BJ (cell line): ENCODE measurements at regions not wholly inside any gene's neighbourhood (a gene's known extent, or its start where the extent isn't known, plus 50 kb on each side); places are given as distances from the start of the nearest gene placed in this dataset.

Experiments used
- CTCF ChIA-PET: fragments of 350-600 bp; formaldehyde crosslinking; extraction: SDS; loops from one replicate; lab custom pipeline; 2021; ENCODE audit warnings: antibody characterized with exemption, inconsistent platforms; lab: Yijun Ruan, JAX
- POLR2A ChIA-PET: fragments of 300-600 bp; sonication (Branson Sonifier 250); formaldehyde crosslinking; extraction: SDS; loops from one replicate; lab custom pipeline; 2021; ENCODE audit warnings: antibody characterized with exemption; lab: Charles Lee
- DNase-seq: peaks from one replicate; pipeline ENCODE4 v3.0.0-alpha.2; 2011; ENCODE audit warnings: low read depth
- H3K27me3 ChIP-seq: 2 replicates; pipeline ENCODE4 v1.6.0; 2011; ENCODE audit warnings: low read length; ENCODE audit not compliant: control insufficient read depth, insufficient read depth
- H3K36me3 ChIP-seq: 2 replicates; pipeline ENCODE4 v1.5.1; 2011; ENCODE audit warnings: low read length; ENCODE audit not compliant: control insufficient read depth, insufficient read depth
- H3K4me3 ChIP-seq: 2 replicates; pipeline ENCODE4 v1.5.1; 2011; ENCODE audit warnings: low read depth, mild to moderate bottlenecking, control low read depth, low read length
- CTCF ChIP-seq: IDR thresholded peaks from 2 replicates; pipeline ENCODE4 v1.5.1; 2011; ENCODE audit warnings: low read depth, mild to moderate bottlenecking, control low read depth, inconsistent platforms, low read length, moderate library complexity; ENCODE audit not compliant: insufficient read depth

- DNase-seq = no peak
- no peak for TF ChIP-seq CTCF
- ChIA-PET CTCF (interaction anchor here (0.9 to 1.2 kb wide), 2 partner anchors 65 to 290 kb away, joined by 3 to 5 read pairs; no protein-coding TSS in a partner anchor), POLR2A (no interaction called here)
- no peaks in the 10 kb centered on the region for H3K36me3 ChIP-seq
- no peak overlapping the region for H3K4me3 ChIP-seq
- no peaks in the 10 kb centered on the region for H3K27me3 ChIP-seq
These were observed 91.8 kb upstream of the NGF start for GRCh38 chr1:115429884-115430283.

DNA sequence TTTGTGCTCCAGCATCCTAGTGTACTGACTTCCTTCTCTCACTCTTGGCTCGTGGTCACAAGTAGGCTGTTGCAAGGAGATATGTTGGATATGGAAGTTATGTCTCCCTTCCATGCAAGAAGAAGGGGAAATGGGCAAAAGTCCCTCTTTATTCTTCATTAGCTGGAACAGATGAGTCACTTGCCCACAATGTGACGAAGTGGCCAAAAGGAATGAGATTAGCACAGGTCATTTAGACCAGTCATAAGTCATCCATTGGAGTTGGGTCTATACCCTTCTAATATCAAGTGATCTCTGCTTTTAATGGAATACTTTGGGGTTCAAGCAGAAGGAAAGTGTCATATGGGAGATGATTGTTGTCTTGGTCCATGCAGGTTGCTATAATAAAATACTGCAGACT is 91.2 kb upstream of the NGF start:
- ChIA-PET CTCF (interaction anchor here (0.7 to 1.2 kb wide), 3 partner anchors 40 to 290 kb away, joined by 3 to 7 read pairs (median 5); no protein-coding TSS in a partner anchor), POLR2A (no interaction called here)
- H3K4me3 ChIP-seq = no peak overlapping the region
- no peaks in the 10 kb centered on the region for H3K27me3 ChIP-seq
- peak; percentile 31 for DNase-seq
- H3K36me3 ChIP-seq = no peaks in the 10 kb centered on the region
- no peak for TF ChIP-seq CTCF

GRCh38 chr1:115428676-115429075 is 90.6 kb upstream of the NGF start:
- TF ChIP-seq CTCF = no peak
- no peak overlapping the region for H3K4me3 ChIP-seq
- H3K36me3 ChIP-seq = no peaks in the 10 kb centered on the region
- no peak for DNase-seq
- POLR2A ChIA-PET = no interaction called here
- CTCF ChIA-PET = interaction anchor here (0.7 to 1.2 kb wide), 2 partner anchors 41 to 290 kb away, joined by 3 to 7 read pairs; no protein-coding TSS in a partner anchor
- no peaks in the 10 kb centered on the region for H3K27me3 ChIP-seq

GRCh38 chr1:115428256-115428655 is 90.2 kb upstream of the NGF start:
- CTCF ChIA-PET = interaction anchor here (1.2 kb wide), 1 partner anchor 41 kb away, joined by 7 read pairs; no protein-coding TSS in a partner anchor
- no peak for TF ChIP-seq CTCF
- DNase-seq = no peak
- no peaks in the 10 kb centered on the region for H3K36me3 ChIP-seq
- H3K4me3 ChIP-seq = no peak overlapping the region
- POLR2A ChIA-PET = no interaction called here
- no peaks in the 10 kb centered on the region for H3K27me3 ChIP-seq

GRCh38 chr1:115426956-115427355 is 88.9 kb upstream of the NGF start:
- CTCF ChIA-PET = interaction anchor here (1.1 to 1.5 kb wide), 3 partner anchors 8 to 169 kb away, joined by 3 to 6 read pairs (median 5); no protein-coding TSS in a partner anchor
- no peak for TF ChIP-seq CTCF
- H3K4me3 ChIP-seq = no peak overlapping the region
- H3K27me3 ChIP-seq = no peaks in the 10 kb centered on the region
- H3K36me3 ChIP-seq = no peaks in the 10 kb centered on the region
- DNase-seq = no peak
- POLR2A ChIA-PET = no interaction called here
